Neural cell (in vitro differentiated cells): ENCODE measurements at regions not wholly inside any gene's neighbourhood (a gene's known extent, or its start where the extent isn't known, plus 50 kb on each side); places are given as distances from the start of the nearest gene placed in this dataset.

Source experiments
- H2AFZ ChIP-seq: fragments of 200-600, 300-800 bp; sonication (generic), shearing (Covaris generic); 2 replicates; pipeline ENCODE4 v1.6.0; 2014; ENCODE audit warnings: low read depth, mild to moderate bottlenecking, antibody characterized with exemption, low read length, moderate library complexity
- H3F3A ChIP-seq: fragments of 200-600 bp; shearing (Covaris generic); 2 replicates; pipeline ENCODE4 v1.6.1; 2016; ENCODE audit warnings: mild to moderate bottlenecking, moderate library complexity, mixed read lengths, antibody characterized with exemption, low read length; ENCODE audit not compliant: insufficient read depth, poor library complexity, severe bottlenecking
- H3K27ac ChIP-seq: fragments of 200-600, 300-800 bp; sonication (generic), shearing (Covaris generic); 2 replicates; pipeline ENCODE4 v1.5.1; 2014; ENCODE audit warnings: mild to moderate bottlenecking, low read length, moderate library complexity
- H3K27me3 ChIP-seq: fragments of 300-800, 200-600 bp; sonication (generic), shearing (Covaris generic); 2 replicates; pipeline ENCODE4 v1.6.0; 2014; ENCODE audit warnings: mild to moderate bottlenecking, low read depth, low read length, moderate library complexity; ENCODE audit not compliant: insufficient read depth
- H3K36me3 ChIP-seq: fragments of 300-800, 200-600 bp; sonication (generic), shearing (Covaris generic); 2 replicates; pipeline ENCODE4 v1.5.1; 2014; ENCODE audit warnings: mild to moderate bottlenecking, antibody characterized with exemption, low read length, moderate library complexity; ENCODE audit not compliant: insufficient read depth
- H3K4me2 ChIP-seq: fragments of 300-800, 200-600 bp; sonication (generic), shearing (Covaris generic); 2 replicates; pipeline ENCODE4 v1.6.0; 2014; ENCODE audit warnings: mild to moderate bottlenecking, low read length
- H3K4me3 ChIP-seq: fragments of 300-800, 200-600 bp; sonication (generic), shearing (Covaris generic); 2 replicates; pipeline ENCODE4 v1.5.1; 2014; ENCODE audit warnings: mild to moderate bottlenecking, low read length, moderate library complexity
- H3K79me2 ChIP-seq: fragments of 200-600 bp; shearing (Covaris generic); replicated peaks from 2 replicates; pipeline ENCODE4 v1.6.0; 2014; ENCODE audit warnings: mild to moderate bottlenecking, low read length, moderate library complexity; ENCODE audit not compliant: insufficient read depth
- H3K9ac ChIP-seq: fragments of 300-800, 200-600 bp; sonication (generic), shearing (Covaris generic); 2 replicates; pipeline ENCODE4 v1.6.1; 2016; ENCODE audit warnings: mild to moderate bottlenecking, low read length, mixed read lengths
- H3K9me2 ChIP-seq: fragments of 200-600 bp; shearing (Covaris generic); 2 replicates; pipeline ENCODE4 v1.6.1; 2016; ENCODE audit warnings: mild to moderate bottlenecking, low read length, mixed read lengths; ENCODE audit not compliant: insufficient read depth
- H3K9me3 ChIP-seq: fragments of 200-600, 300-800 bp; sonication (generic), shearing (Covaris generic); 2 replicates; pipeline ENCODE4 v1.6.1; 2016; ENCODE audit warnings: mild to moderate bottlenecking, mixed run types, low read length, moderate library complexity, mixed read lengths
- H4K20me1 ChIP-seq: fragments of 200-600 bp; shearing (Covaris generic); 2 replicates; pipeline ENCODE4 v1.6.1; 2016; ENCODE audit warnings: mild to moderate bottlenecking, mixed run types; ENCODE audit not compliant: insufficient read depth
- CTCF ChIP-seq: fragments of 450-650 bp; IDR thresholded peaks from 2 replicates; pipeline ENCODE4 v1.5.1; 2014; ENCODE audit warnings: antibody characterized with exemption, mild to moderate bottlenecking, moderate library complexity; ENCODE audit not compliant: poor library complexity, severe bottlenecking
- EP300 ChIP-seq: fragments of 450-650 bp; conservative IDR thresholded peaks from 2 replicates; pipeline ENCODE4 v1.6.1; 2014; ENCODE audit warnings: antibody characterized with exemption, mild to moderate bottlenecking, moderate library complexity; ENCODE audit not compliant: poor library complexity, severe bottlenecking
- EZH2 ChIP-seq: fragments of 200-600, 300-800 bp; shearing (Covaris generic), sonication (generic); IDR thresholded peaks from 2 replicates; pipeline ENCODE4 v1.6.1; 2014; ENCODE audit warnings: antibody characterized with exemption, low read length, borderline replicate concordance, mild to moderate bottlenecking; ENCODE audit not compliant: insufficient read depth, poor library complexity, severe bottlenecking
- MXI1 ChIP-seq: fragments of 450-650 bp; conservative IDR thresholded peaks from 2 replicates; pipeline ENCODE4 v1.6.1; 2014; ENCODE audit warnings: antibody characterized with exemption, mild to moderate bottlenecking; ENCODE audit not compliant: poor library complexity, severe bottlenecking
- POLR2AphosphoS5 ChIP-seq: IDR thresholded peaks from 2 replicates; pipeline ENCODE4 v1.6.1; 2012
- RAD21 ChIP-seq: fragments of 450-650 bp; conservative IDR thresholded peaks from 2 replicates; pipeline ENCODE4 v1.6.1; 2014; ENCODE audit warnings: antibody characterized with exemption, mild to moderate bottlenecking, moderate library complexity
- REST ChIP-seq: IDR thresholded peaks from 2 replicates; pipeline ENCODE4 v1.6.1; 2012; ENCODE audit warnings: borderline replicate concordance
- SMC3 ChIP-seq: fragments of 450-650 bp; conservative IDR thresholded peaks from 2 replicates; pipeline ENCODE4 v1.6.1; 2014; ENCODE audit warnings: antibody characterized with exemption, mild to moderate bottlenecking, moderate library complexity; ENCODE audit not compliant: poor library complexity
- TAF1 ChIP-seq: IDR thresholded peaks from 2 replicates; pipeline ENCODE4 v1.6.1; 2012; ENCODE audit warnings: low read depth

- Histone ChIP-seq H3K79me2 (no peaks in the 10 kb centered on the region), H3K9ac (no peak overlapping the region), H4K20me1 (no peaks in the 10 kb centered on the region), H3K9me3 (no peaks in the 10 kb centered on the region), H3K27me3 (peaks cover 26% of the 10 kb centered on the region), H3K27ac (no peak overlapping the region), H3K4me2 (no peak overlapping the region), H2AFZ (no peak overlapping the region), H3K9me2 (no peaks in the 10 kb centered on the region), H3K36me3 (no peaks in the 10 kb centered on the region), H3F3A (no peaks in the 10 kb centered on the region), H3K4me3 (no peak overlapping the region)
- peak; percentile 20 for TF ChIP-seq REST
- TF ChIP-seq EZH2 = no peak
- TF ChIP-seq POLR2AphosphoS5 = peak; percentile 70
- no peak for TF ChIP-seq CTCF
- TF ChIP-seq EP300 = peak; percentile 90
These were observed 162.0 kb downstream of the TRAM1L1 start for GRCh38 chr4:116923389-116923788.

GRCh38 chr4:116913451-116913850 is 171.9 kb downstream of the TRAM1L1 start:
- H3F3A ChIP-seq = no peaks in the 10 kb centered on the region
- H2AFZ ChIP-seq = no peak overlapping the region
- no peak for TF ChIP-seq TAF1
- TF ChIP-seq POLR2AphosphoS5 = peak; percentile 28
- peak; percentile 38 for TF ChIP-seq EP300
- TF ChIP-seq EZH2 = no peak
- H3K79me2 ChIP-seq = no peaks in the 10 kb centered on the region
- no peak overlapping the region for H3K9ac ChIP-seq
- H3K27me3 ChIP-seq = no peaks in the 10 kb centered on the region
- H4K20me1 ChIP-seq = no peaks in the 10 kb centered on the region
- no peak overlapping the region for H3K4me2 ChIP-seq
- H3K9me3 ChIP-seq = no peaks in the 10 kb centered on the region
- H3K27ac ChIP-seq = no peak overlapping the region
- H3K36me3 ChIP-seq = no peaks in the 10 kb centered on the region
- no peak overlapping the region for H3K4me3 ChIP-seq
- no peaks in the 10 kb centered on the region for H3K9me2 ChIP-seq

- TF ChIP-seq EZH2 (no peak), POLR2AphosphoS5 (no peak), CTCF (no peak), TAF1 (no peak), RAD21 (no peak), SMC3 (no peak), EP300 (no peak), REST (no peak), MXI1 (no peak)
- Histone ChIP-seq H3K4me2 (no peak overlapping the region), H3K9me2 (no peaks in the 10 kb centered on the region), H3K4me3 (no peak overlapping the region), H3K9ac (no peak overlapping the region), H3K27me3 (no peaks in the 10 kb centered on the region), H3K36me3 (no peaks in the 10 kb centered on the region), H4K20me1 (no peaks in the 10 kb centered on the region), H3K27ac (no peak overlapping the region), H3K79me2 (no peaks in the 10 kb centered on the region), H3K9me3 (no peaks in the 10 kb centered on the region), H2AFZ (no peak overlapping the region), H3F3A (no peaks in the 10 kb centered on the region)
These were observed 178.6 kb downstream of the TRAM1L1 start for GRCh38 chr4:116906758-116907157.
